Heart right ventricle (tissue), 16 donors: ENCODE measurements at regions not wholly inside any gene's neighbourhood (a gene's known extent, or its start where the extent isn't known, plus 50 kb on each side); places are given as distances from the start of the nearest gene placed in this dataset.
A peak's percentile ranks its signal among the peaks of the same experiment; 100 is the strongest.

Source experiments
- ATAC-seq, 8 donors: fragments of 200-7000 bp; cut with Tn5 transposase; one replicate each; pipeline ENCODE4 v1.9.1; 2020; ENCODE audit warnings: mild to moderate bottlenecking in 8 of 8, moderate library complexity in 8 of 8, moderate number of reproducible peaks in 1 of 8
- DNase-seq, 2 donors: peaks; one replicate each; pipeline ENCODE4 v3.0.0-alpha.2; 2020
- H3K27ac ChIP-seq, 10 donors: fragments of 200-600 bp; sonication (generic) in 2 of 10; one replicate each; pipeline versions ENCODE4 v1.5.0 to v1.8.0; 2020 to 2022; ENCODE audit warnings: mild to moderate bottlenecking in 3 of 10
- H3K27me3 ChIP-seq, 7 donors: fragments of 200-600 bp; one replicate each; pipeline ENCODE4 v1.8.0; 2021 to 2022; ENCODE audit warnings: mild to moderate bottlenecking in 2 of 7
- H3K36me3 ChIP-seq, 9 donors: fragments of 200-600 bp; sonication (generic) in 1 of 9; one replicate each; pipeline versions ENCODE4 v1.5.0 to v1.8.0; 2020 to 2022; ENCODE audit warnings: mild to moderate bottlenecking in 2 of 9
- H3K4me1 ChIP-seq, 9 donors: fragments of 200-600 bp; sonication (generic) in 1 of 9; one replicate each; pipeline versions ENCODE4 v1.5.0 to v1.8.0; 2020 to 2022; ENCODE audit warnings: mild to moderate bottlenecking in 4 of 9
- H3K4me3 ChIP-seq, 10 donors: fragments of 200-600 bp; sonication (generic) in 2 of 10; one replicate each; pipeline versions ENCODE4 v1.5.0 to v1.8.0; 2020 to 2022; ENCODE audit warnings: mild to moderate bottlenecking in 7 of 10, moderate library complexity in 2 of 10
- H3K9me3 ChIP-seq, 11 donors: fragments of 200-600 bp in 10 of 11; sonication (generic) in 2 of 11; one replicate each; pipeline versions ENCODE4 v1.5.0 to v1.8.0; 2013 to 2022; ENCODE audit warnings: mild to moderate bottlenecking in 2 of 11, control low read depth in 1 of 11, moderate library complexity in 1 of 11
- CTCF ChIP-seq, 9 donors: fragments of 200-600 bp; sonication (generic) in 2 of 9; IDR thresholded peaks; one replicate each; pipeline versions ENCODE4 v1.5.0 to v1.8.0; 2021 to 2022; ENCODE audit warnings: antibody characterized with exemption in 9 of 9, mild to moderate bottlenecking in 5 of 9, moderate library complexity in 1 of 9
- WGBS, 2 donors: extraction: QIAGEN DNeasy Blood & Tissue Kit; methylation state at CpG; one replicate each; pipeline ENCODE4 v1.1.7; 2013; ENCODE audit warnings: inconsistent platforms in 1 of 2; 5-methylcytosine and 5-hydroxymethylcytosine counted together
- intact Hi-C, 10 donors: fragments of 100-400 bp; cut with DNase I; formaldehyde crosslinking; loops; one replicate each; pipeline versions ENCODE4 v1.11.1 to v1.14.2; 2022
- donor health status: Arrhythmogenic right ventricular cardiomyopathy.
- donor health status: ischemic (EF 13 %, LVEDD 7.1; RV severe dilation, severe dysfunction).
- donor health status: healthy with polysubstance abuse.
- donor health status: DM: no; HTN: yes; CAD: no.
- donor health status: DM: no; HTN: no; CAD: no.
- donor health status: ischemic (EF 25% LVEDD 6.9; RV normal size, moderate dysfunction).
- donor health status: ischemic (EF 25% LVEDD 5.7; RV mildly dilated, moderate dysfunction).
- donor health status: healthy.
- donor health status: DM: yes; HTN: yes; CAD: no.
- donor health status: Ischemic cardiomyopathy.
- donor health status: ischemic (EF 35%, LVEDD 5.7; RV mildly dilated, moderate dysfunction).
- donor health status: nonischemic (EF 11% LVEDD 7.7; RV severe dilation, severe dysfunction).
- donor health status: DM: yes; HTN: yes; CAD: no.
- donor health status: PGD.
- donor health status: ischemic (EF 29% LVEDD 5.4; RV normal size, mild dysfunction).
- donor health status: nonischemic (EF 23%, LVEDD 6.1; RV moderate dilation, normal function).

- ATAC-seq: no peak
- H3K36me3 ChIP-seq: no peaks in the 10 kb centered on the region
- no peak for TF ChIP-seq CTCF (IDR thresholded peaks at IDR 0.05)
These were observed 1492.1 kb downstream of the MRPL39 start for GRCh38 chr21:24115141-24115540.

GRCh38 chr21:24112020-24112419, 1495.3 kb downstream of the MRPL39 start:
- DNase-seq: no peak
- intact Hi-C loops: no loop called here
- 32 to 60% methylated on average over 5 of the region's 5 CpGs for WGBS, 2 donors
- ATAC-seq: no peak
- Histone ChIP-seq H3K27ac (no peak overlapping the region), H3K27me3 (no peaks in the 10 kb centered on the region), H3K9me3 (no peaks in the 10 kb centered on the region), H3K4me1 (no peaks in the 10 kb centered on the region), H3K4me3 (no peak overlapping the region), H3K36me3 (no peaks in the 10 kb centered on the region)
- no peak for TF ChIP-seq CTCF (IDR thresholded peaks at IDR 0.05)

More at GRCh38 chr21:24115141-24115540, 1492.1 kb downstream of the MRPL39 start:
- intact Hi-C loops: no loop called here
- Histone ChIP-seq H3K9me3 (no peaks in the 10 kb centered on the region), H3K27me3 (no peaks in the 10 kb centered on the region), H3K4me1 (no peaks in the 10 kb centered on the region), H3K4me3 (no peak overlapping the region), H3K27ac (no peak overlapping the region)
- 86 to 87% methylated on average over 2 of the region's 2 CpGs for WGBS, 2 donors
- DNase-seq: no peak

GRCh38 chr21:24110846-24111245, 1496.4 kb downstream of the MRPL39 start:
- Histone ChIP-seq H3K9me3 (no peaks in the 10 kb centered on the region), H3K4me1 (no peaks in the 10 kb centered on the region), H3K4me3 (no peak overlapping the region), H3K36me3 (no peaks in the 10 kb centered on the region), H3K27ac (no peak overlapping the region), H3K27me3 (no peaks in the 10 kb centered on the region)
- intact Hi-C loops: no loop called here
- DNase-seq (no peak), ATAC-seq (no peak)
- TF ChIP-seq CTCF (IDR thresholded peaks at IDR 0.05): no peak

GRCh38 chr21:24097181-24097580, 1510.1 kb downstream of the MRPL39 start:
- WGBS, 2 donors: 0% methylated on average over 1 of the region's 1 CpG
- no peak for ATAC-seq
- TF ChIP-seq CTCF (IDR thresholded peaks at IDR 0.05): no peak
- no peak for DNase-seq
- intact Hi-C loops: no loop called here
- Histone ChIP-seq H3K4me1 (no peaks in the 10 kb centered on the region), H3K9me3 (peaks cover 0 to 9% (median 0%) of the 10 kb centered on the region in 11 donors), H3K4me3 (no peak overlapping the region), H3K27me3 (no peaks in the 10 kb centered on the region), H3K36me3 (no peaks in the 10 kb centered on the region), H3K27ac (no peak overlapping the region)

- no peak overlapping the region for H3K27ac ChIP-seq
- TF ChIP-seq CTCF (IDR thresholded peaks at IDR 0.05): no peak
- DNase-seq (no peak), ATAC-seq (peak in 1 of 8 donors; percentile 37)
- intact Hi-C loops: no loop called here
- no peak overlapping the region for H3K4me3 ChIP-seq
- peaks cover 0 to 9% (median 0%) of the 10 kb centered on the region in 11 donors for H3K9me3 ChIP-seq
- 76 to 85% methylated on average over 1 of the region's 1 CpG for WGBS, 2 donors
- H3K4me1 ChIP-seq: no peaks in the 10 kb centered on the region
- H3K27me3 ChIP-seq: no peaks in the 10 kb centered on the region
- no peaks in the 10 kb centered on the region for H3K36me3 ChIP-seq
These were observed 1510.6 kb downstream of the MRPL39 start for GRCh38 chr21:24096651-24097050.
